ENCODE measurements at regions not wholly inside any gene's neighbourhood (a gene's known extent, or its start where the extent isn't known, plus 50 kb on each side); places are given as distances from the start of the nearest gene placed in this dataset.

- Histone ChIP-seq H3K9me3 (no peaks in the 10 kb centered on the region), H3K36me3 (no peaks in the 10 kb centered on the region), H3K4me3 (no peak overlapping the region), H3K4me1 (no peaks in the 10 kb centered on the region), H3K27me3 (no peaks in the 10 kb centered on the region), H3K27ac (no peak overlapping the region)
- no peak for ATAC-seq
- no peak for TF ChIP-seq CTCF (IDR thresholded peaks at IDR 0.05)
- TF ChIP-seq EP300 (IDR thresholded peaks at IDR 0.05) = no peak
- no peak for TF ChIP-seq POLR2AphosphoS5 (IDR thresholded peaks at IDR 0.05)
- TF ChIP-seq POLR2A (IDR thresholded peaks at IDR 0.05) = no peak
- 94 to 100% methylated on average over 4 to 8 of the region's 15 CpGs for WGBS, 2 donors (ENCODE audit: low coverage in 1 of 2)
Measured at GRCh38 chr13:30826911-30827577, 79.0 kb upstream of the MEDAG start.

- WGBS, 2 donors (ENCODE audit: low coverage in 1 of 2) = 100% methylated on average over 2 of the region's 3 CpGs; no CpG with 5 or more reads in 1 of the 2 donors
- no peaks in the 10 kb centered on the region for H3K9me3 ChIP-seq
- no peaks in the 10 kb centered on the region for H3K4me1 ChIP-seq
- no peak overlapping the region for H3K27ac ChIP-seq
- no peaks in the 10 kb centered on the region for H3K27me3 ChIP-seq
- ATAC-seq = no peak
- no peaks in the 10 kb centered on the region for H3K36me3 ChIP-seq
- no peak overlapping the region for H3K4me3 ChIP-seq
- TF ChIP-seq POLR2A (IDR thresholded peaks at IDR 0.05) = no peak
- TF ChIP-seq POLR2AphosphoS5 (IDR thresholded peaks at IDR 0.05) = no peak
- TF ChIP-seq CTCF (IDR thresholded peaks at IDR 0.05) = no peak
- no peak for TF ChIP-seq EP300 (IDR thresholded peaks at IDR 0.05)
Measured at GRCh38 chr13:30827578-30827925, 78.5 kb upstream of the MEDAG start.

- Histone ChIP-seq H3K27ac (no peak overlapping the region), H3K27me3 (no peaks in the 10 kb centered on the region), H3K4me3 (no peak overlapping the region), H3K36me3 (no peaks in the 10 kb centered on the region), H3K4me1 (no peaks in the 10 kb centered on the region), H3K9me3 (no peaks in the 10 kb centered on the region)
- no peak for ATAC-seq
- TF ChIP-seq CTCF (IDR thresholded peaks at IDR 0.05) = no peak
- TF ChIP-seq POLR2AphosphoS5 (IDR thresholded peaks at IDR 0.05) = no peak
- TF ChIP-seq EP300 (IDR thresholded peaks at IDR 0.05) = no peak
- TF ChIP-seq POLR2A (IDR thresholded peaks at IDR 0.05) = no peak
- WGBS, 2 donors (ENCODE audit: low coverage in 1 of 2) = no CpG with 5 or more reads among the region's 2 CpGs
Measured at GRCh38 chr13:30829145-30829832, 76.8 kb upstream of the MEDAG start.

GRCh38 chr13:30829833-30830637, 76.0 kb upstream of the MEDAG start:
- Histone ChIP-seq H3K36me3 (no peaks in the 10 kb centered on the region), H3K4me1 (no peaks in the 10 kb centered on the region), H3K4me3 (no peak overlapping the region), H3K27me3 (no peaks in the 10 kb centered on the region), H3K9me3 (no peaks in the 10 kb centered on the region), H3K27ac (no peak overlapping the region)
- no peak for ATAC-seq
- WGBS, 2 donors (ENCODE audit: low coverage in 1 of 2) = 89 to 97% methylated on average over 4 to 5 of the region's 10 CpGs
- TF ChIP-seq EP300 (IDR thresholded peaks at IDR 0.05) (no peak), POLR2AphosphoS5 (IDR thresholded peaks at IDR 0.05) (no peak), POLR2A (IDR thresholded peaks at IDR 0.05) (no peak), CTCF (IDR thresholded peaks at IDR 0.05) (no peak)

All from gastroesophageal sphincter (tissue), 4 donors.